ENCODE measurements at regions not wholly inside any gene's neighbourhood (a gene's known extent, or its start where the extent isn't known, plus 50 kb on each side); places are given as distances from the start of the nearest gene placed in this dataset.

DNA sequence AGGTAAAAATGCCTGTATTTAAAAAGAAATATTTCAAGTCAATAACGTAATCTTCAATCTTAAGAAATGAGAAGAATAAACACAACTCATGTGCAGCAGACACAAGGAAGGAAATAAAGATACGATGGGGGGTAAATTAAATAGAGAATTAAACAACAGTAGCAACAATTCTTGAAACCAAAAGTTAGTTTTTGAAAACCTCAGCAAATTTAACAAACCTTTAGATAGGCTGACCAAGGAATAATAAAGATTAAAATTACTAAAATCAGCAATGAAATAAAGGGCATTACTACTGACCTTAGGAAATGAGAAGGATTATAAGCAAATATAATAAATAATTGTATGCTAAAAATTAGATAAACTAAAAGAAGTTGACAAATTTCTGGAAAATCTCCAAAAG, 178.9 kb downstream of the RTP5 start:
- Histone ChIP-seq H3K4me3 (replicated peaks in 1 of 2; ENCODE audit: low read depth in 1 of 2, low read length in 2 of 2) (no peak overlapping the region), H3K36me3 (ENCODE audit: control insufficient read depth in 1 of 2, insufficient read depth in 2 of 2, low read length in 2 of 2) (no peaks in the 10 kb centered on the region), H3K27ac (ENCODE audit: low read depth, low read length) (no peak overlapping the region), H3K9me2 (ENCODE audit: insufficient read depth) (no peaks in the 10 kb centered on the region), H2AFZ (ENCODE audit: low read depth, low read length, poor library complexity, severe bottlenecking) (no peak overlapping the region), H3K4me2 (ENCODE audit: low read length) (no peak overlapping the region), H3K9ac (ENCODE audit: low read length) (no peak overlapping the region), H3K4me1 (ENCODE audit: control insufficient read depth in 1 of 2, insufficient read depth in 2 of 2, low read length in 2 of 2) (no peaks in the 10 kb centered on the region), H4K20me1 (ENCODE audit: insufficient read depth) (no peaks in the 10 kb centered on the region), H3K79me2 (ENCODE audit: insufficient read depth, low read length) (no peaks in the 10 kb centered on the region), H3K9me3 (ENCODE audit: control insufficient read depth in 1 of 2, insufficient read depth in 1 of 2, low read depth in 1 of 2, low read length in 2 of 2) (no peaks in the 10 kb centered on the region), H3K27me3 (ENCODE audit: insufficient read depth, low read length) (peaks cover 18% of the 10 kb centered on the region; the same call in 1 of the 2 replicates)
- RAD21 ChIA-PET (ENCODE audit: low non-redundant PET in 1 of 2, low total read pairs in 2 of 2, uncharacterized antibody in 2 of 2, unreplicated experiment in 2 of 2), result no interaction called here
- CTCF ChIA-PET, result no interaction called here
- intact Hi-C loops (cut with micrococcal nuclease), result no loop called here
- no peak for DNase-seq (ENCODE audit: low read depth, low spot score)
- TF ChIP-seq SRF (IDR thresholded peaks at IDR 0.05; ENCODE audit: low read depth) (no peak), ZFX (IDR thresholded peaks at IDR 0.05) (no peak), EGR1 (IDR thresholded peaks at IDR 0.05; ENCODE audit: low read depth) (no peak), CBX3 (IDR thresholded peaks at IDR 0.05; ENCODE audit: low read depth) (no peak), EZH2phosphoT487 (IDR thresholded peaks at IDR 0.05; ENCODE audit: borderline replicate concordance) (no peak), POLR2AphosphoS5 (IDR thresholded peaks at IDR 0.05; ENCODE audit: low read depth, low read length) (no peak), ELF1 (IDR thresholded peaks at IDR 0.05; ENCODE audit: borderline replicate concordance, low read depth) (no peak), EZH2 (IDR thresholded peaks at IDR 0.05) (no peak), YY1 (IDR thresholded peaks at IDR 0.05; ENCODE audit: extremely low read depth, insufficient replicate concordance, low read depth, low read length) (no peak), JUND (IDR thresholded peaks at IDR 0.05) (no peak), SP1 (IDR thresholded peaks at IDR 0.05; ENCODE audit: low read depth) (no peak), CEBPB (IDR thresholded peaks at IDR 0.05; ENCODE audit: low read depth) (no peak), FOSL1 (IDR thresholded peaks at IDR 0.05; ENCODE audit: low read depth) (no peak), SIN3A (IDR thresholded peaks at IDR 0.05; ENCODE audit: low read depth) (no peak)
- TF ChIP-seq, protein P1, sequence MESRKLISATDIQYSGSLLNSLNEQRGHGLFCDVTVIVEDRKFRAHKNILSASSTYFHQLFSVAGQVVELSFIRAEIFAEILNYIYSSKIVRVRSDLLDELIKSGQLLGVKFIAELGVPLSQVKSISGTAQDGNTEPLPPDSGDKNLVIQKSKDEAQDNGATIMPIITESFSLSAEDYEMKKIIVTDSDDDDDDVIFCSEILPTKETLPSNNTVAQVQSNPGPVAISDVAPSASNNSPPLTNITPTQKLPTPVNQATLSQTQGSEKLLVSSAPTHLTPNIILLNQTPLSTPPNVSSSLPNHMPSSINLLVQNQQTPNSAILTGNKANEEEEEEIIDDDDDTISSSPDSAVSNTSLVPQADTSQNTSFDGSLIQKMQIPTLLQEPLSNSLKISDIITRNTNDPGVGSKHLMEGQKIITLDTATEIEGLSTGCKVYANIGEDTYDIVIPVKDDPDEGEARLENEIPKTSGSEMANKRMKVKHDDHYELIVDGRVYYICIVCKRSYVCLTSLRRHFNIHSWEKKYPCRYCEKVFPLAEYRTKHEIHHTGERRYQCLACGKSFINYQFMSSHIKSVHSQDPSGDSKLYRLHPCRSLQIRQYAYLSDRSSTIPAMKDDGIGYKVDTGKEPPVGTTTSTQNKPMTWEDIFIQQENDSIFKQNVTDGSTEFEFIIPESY (IDR thresholded peaks at IDR 0.05; ENCODE audit: extremely low read depth, insufficient replicate concordance, low read length), result no peak
- TF ChIP-seq, protein P2, sequence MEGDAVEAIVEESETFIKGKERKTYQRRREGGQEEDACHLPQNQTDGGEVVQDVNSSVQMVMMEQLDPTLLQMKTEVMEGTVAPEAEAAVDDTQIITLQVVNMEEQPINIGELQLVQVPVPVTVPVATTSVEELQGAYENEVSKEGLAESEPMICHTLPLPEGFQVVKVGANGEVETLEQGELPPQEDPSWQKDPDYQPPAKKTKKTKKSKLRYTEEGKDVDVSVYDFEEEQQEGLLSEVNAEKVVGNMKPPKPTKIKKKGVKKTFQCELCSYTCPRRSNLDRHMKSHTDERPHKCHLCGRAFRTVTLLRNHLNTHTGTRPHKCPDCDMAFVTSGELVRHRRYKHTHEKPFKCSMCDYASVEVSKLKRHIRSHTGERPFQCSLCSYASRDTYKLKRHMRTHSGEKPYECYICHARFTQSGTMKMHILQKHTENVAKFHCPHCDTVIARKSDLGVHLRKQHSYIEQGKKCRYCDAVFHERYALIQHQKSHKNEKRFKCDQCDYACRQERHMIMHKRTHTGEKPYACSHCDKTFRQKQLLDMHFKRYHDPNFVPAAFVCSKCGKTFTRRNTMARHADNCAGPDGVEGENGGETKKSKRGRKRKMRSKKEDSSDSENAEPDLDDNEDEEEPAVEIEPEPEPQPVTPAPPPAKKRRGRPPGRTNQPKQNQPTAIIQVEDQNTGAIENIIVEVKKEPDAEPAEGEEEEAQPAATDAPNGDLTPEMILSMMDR (IDR thresholded peaks at IDR 0.05 in 2 of 3, conservative IDR thresholded peaks at IDR 0.05 in 1 of 3; ENCODE audit: borderline replicate concordance in 1 of 3, insufficient read depth in 1 of 3, low read depth in 2 of 3, low read length in 2 of 3), result no peak
- TF ChIP-seq, protein P3, sequence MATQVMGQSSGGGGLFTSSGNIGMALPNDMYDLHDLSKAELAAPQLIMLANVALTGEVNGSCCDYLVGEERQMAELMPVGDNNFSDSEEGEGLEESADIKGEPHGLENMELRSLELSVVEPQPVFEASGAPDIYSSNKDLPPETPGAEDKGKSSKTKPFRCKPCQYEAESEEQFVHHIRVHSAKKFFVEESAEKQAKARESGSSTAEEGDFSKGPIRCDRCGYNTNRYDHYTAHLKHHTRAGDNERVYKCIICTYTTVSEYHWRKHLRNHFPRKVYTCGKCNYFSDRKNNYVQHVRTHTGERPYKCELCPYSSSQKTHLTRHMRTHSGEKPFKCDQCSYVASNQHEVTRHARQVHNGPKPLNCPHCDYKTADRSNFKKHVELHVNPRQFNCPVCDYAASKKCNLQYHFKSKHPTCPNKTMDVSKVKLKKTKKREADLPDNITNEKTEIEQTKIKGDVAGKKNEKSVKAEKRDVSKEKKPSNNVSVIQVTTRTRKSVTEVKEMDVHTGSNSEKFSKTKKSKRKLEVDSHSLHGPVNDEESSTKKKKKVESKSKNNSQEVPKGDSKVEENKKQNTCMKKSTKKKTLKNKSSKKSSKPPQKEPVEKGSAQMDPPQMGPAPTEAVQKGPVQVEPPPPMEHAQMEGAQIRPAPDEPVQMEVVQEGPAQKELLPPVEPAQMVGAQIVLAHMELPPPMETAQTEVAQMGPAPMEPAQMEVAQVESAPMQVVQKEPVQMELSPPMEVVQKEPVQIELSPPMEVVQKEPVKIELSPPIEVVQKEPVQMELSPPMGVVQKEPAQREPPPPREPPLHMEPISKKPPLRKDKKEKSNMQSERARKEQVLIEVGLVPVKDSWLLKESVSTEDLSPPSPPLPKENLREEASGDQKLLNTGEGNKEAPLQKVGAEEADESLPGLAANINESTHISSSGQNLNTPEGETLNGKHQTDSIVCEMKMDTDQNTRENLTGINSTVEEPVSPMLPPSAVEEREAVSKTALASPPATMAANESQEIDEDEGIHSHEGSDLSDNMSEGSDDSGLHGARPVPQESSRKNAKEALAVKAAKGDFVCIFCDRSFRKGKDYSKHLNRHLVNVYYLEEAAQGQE (IDR thresholded peaks at IDR 0.05; ENCODE audit: low read depth), result no peak
- TF ChIP-seq, protein P4, sequence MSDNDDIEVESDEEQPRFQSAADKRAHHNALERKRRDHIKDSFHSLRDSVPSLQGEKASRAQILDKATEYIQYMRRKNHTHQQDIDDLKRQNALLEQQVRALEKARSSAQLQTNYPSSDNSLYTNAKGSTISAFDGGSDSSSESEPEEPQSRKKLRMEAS (IDR thresholded peaks at IDR 0.05), result no peak
- TF ChIP-seq, protein P5, sequence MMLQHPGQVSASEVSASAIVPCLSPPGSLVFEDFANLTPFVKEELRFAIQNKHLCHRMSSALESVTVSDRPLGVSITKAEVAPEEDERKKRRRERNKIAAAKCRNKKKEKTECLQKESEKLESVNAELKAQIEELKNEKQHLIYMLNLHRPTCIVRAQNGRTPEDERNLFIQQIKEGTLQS (IDR thresholded peaks at IDR 0.05), result no peak
- no peak for ATAC-seq
- POLR2A ChIA-PET, result no interaction called here
- BruUV-seq (replicated peaks), result no TSS peak
